ENCODE measurements at regions not wholly inside any gene's neighbourhood (a gene's known extent, or its start where the extent isn't known, plus 50 kb on each side); places are given as distances from the start of the nearest gene placed in this dataset.

DNA sequence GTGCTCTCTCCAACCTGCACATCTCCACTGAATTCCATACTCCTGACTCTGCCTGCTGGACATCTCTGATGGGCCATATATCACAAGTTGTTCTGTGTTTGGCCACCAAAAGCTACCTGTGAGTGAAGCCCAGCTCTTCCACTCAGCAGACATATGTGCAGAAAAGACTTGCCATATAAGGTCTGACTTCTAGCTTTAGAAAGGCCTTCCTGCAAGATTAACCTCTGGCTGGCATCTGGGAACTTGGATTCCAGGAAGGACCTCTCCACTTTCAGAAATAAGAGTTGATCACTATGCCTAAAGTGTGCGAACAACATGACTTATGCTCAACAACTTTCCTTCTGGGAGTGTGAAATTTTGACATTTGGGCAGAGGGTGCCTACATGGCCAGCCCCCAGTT is 113.7 kb downstream of the TNFAIP3 start:
- DNase-seq (ENCODE audit: extremely low spot score) = no peak
- ChIA-PET CTCF (interaction anchor here (0.9 to 2.9 kb wide), 9 partner anchors 8 to 276 kb away, joined by 3 to 13 read pairs (median 5); no protein-coding TSS in a partner anchor), POLR2A (no interaction called here)
- TF ChIP-seq, protein P1, sequence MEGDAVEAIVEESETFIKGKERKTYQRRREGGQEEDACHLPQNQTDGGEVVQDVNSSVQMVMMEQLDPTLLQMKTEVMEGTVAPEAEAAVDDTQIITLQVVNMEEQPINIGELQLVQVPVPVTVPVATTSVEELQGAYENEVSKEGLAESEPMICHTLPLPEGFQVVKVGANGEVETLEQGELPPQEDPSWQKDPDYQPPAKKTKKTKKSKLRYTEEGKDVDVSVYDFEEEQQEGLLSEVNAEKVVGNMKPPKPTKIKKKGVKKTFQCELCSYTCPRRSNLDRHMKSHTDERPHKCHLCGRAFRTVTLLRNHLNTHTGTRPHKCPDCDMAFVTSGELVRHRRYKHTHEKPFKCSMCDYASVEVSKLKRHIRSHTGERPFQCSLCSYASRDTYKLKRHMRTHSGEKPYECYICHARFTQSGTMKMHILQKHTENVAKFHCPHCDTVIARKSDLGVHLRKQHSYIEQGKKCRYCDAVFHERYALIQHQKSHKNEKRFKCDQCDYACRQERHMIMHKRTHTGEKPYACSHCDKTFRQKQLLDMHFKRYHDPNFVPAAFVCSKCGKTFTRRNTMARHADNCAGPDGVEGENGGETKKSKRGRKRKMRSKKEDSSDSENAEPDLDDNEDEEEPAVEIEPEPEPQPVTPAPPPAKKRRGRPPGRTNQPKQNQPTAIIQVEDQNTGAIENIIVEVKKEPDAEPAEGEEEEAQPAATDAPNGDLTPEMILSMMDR (IDR thresholded peaks at IDR 0.05; ENCODE audit: control extremely low read depth, extremely low read depth, low read depth, missing control alignments) = no peak

- no peak for DNase-seq (ENCODE audit: extremely low spot score)
- POLR2A ChIA-PET = no interaction called here
- CTCF ChIA-PET = interaction anchor here (0.8 to 2.9 kb wide), 6 partner anchors 11 to 277 kb away, joined by 3 to 13 read pairs (median 4); no protein-coding TSS in a partner anchor
- TF ChIP-seq, protein P1 (IDR thresholded peaks at IDR 0.05; ENCODE audit: control extremely low read depth, extremely low read depth, low read depth, missing control alignments) = no peak
These were observed 114.7 kb downstream of the TNFAIP3 start for GRCh38 chr6:137981758-137982157.

DNA sequence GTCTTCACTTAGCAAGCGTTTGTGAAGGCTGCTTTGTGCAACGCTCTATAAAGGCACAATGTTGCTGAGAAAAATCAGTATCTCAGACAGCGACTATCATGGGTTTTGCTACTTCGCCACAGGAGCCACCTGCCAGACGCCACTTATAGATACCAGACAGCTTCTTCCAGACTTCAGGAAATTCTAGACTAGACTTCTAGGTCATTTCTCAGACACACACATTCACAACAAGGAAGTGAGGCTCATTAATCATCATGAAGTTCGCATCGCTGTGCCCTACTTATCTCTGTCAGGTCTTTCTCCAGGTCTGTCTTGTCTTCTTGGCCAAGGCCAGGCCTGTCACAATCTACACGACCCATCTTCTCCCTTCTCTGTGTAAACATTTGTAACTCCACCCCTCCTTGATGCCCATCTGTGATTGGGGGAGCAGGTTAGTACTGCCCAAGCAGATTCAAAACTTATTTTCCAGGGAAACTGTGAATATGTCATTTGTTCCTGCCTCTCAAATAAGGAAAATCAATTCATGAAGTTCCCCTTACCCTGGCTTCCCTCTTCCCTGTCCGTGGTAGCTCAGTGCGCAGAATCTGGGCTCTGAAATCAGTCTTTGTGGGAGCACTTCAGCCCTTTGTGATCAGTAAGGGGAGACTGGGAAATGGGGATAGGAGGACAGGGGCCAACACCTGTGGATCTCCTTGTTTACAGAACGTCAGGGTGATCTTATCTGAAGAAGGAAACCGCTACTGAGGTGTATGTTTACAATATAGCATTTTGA is 115.5 kb downstream of the TNFAIP3 start:
- TF ChIP-seq, protein P1 (IDR thresholded peaks at IDR 0.05; ENCODE audit: control extremely low read depth, extremely low read depth, low read depth, missing control alignments) = no peak
- no peak for DNase-seq (ENCODE audit: extremely low spot score)
- ChIA-PET CTCF (interaction anchor here (1.4 kb wide), 1 partner anchor 38 kb away, joined by 5 read pairs; no protein-coding TSS in a partner anchor), POLR2A (no interaction called here)

GRCh38 chr6:137983269-137983668 is 116.2 kb downstream of the TNFAIP3 start:
- CTCF ChIA-PET = no interaction called here
- no peak for DNase-seq (ENCODE audit: extremely low spot score)

GRCh38 chr6:137989664-137990063 is 117.6 kb downstream of the PERP start:
- DNase-seq (ENCODE audit: extremely low spot score) = no peak
- POLR2A ChIA-PET = no interaction called here
- TF ChIP-seq, protein P1 (IDR thresholded peaks at IDR 0.05; ENCODE audit: control extremely low read depth, extremely low read depth, low read depth, missing control alignments) = no peak
- CTCF ChIA-PET = interaction anchor here (1.2 to 4.5 kb wide), 6 partner anchors 10 to 45 kb away, joined by 3 to 28 read pairs (median 5); no protein-coding TSS in a partner anchor

More at GRCh38 chr6:137983269-137983668, 116.2 kb downstream of the TNFAIP3 start:
- TF ChIP-seq, protein P1 (IDR thresholded peaks at IDR 0.05; ENCODE audit: control extremely low read depth, extremely low read depth, low read depth, missing control alignments) = no peak
- POLR2A ChIA-PET = no interaction called here

DNA sequence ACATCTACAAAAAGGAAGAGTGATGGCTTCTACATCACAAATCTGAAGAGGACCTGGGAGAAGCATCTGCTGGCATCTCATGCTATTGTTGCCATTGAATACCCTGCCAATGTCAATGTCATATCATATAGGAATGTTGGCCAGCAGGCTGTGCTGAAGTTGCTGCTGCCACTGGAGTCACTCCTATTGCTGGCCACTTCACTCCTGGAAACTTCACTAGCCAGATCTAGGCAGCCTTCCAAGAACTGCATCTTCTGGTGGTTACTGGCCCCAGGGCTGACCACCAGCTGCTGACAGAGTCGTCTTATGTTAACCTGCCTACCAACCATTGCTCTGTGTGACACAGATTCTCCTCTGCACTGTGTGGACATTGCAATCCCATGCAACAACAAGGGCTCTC is 111.8 kb downstream of the PERP start:
- DNase-seq (ENCODE audit: extremely low spot score) = no peak
- ChIA-PET POLR2A (no interaction called here), CTCF (interaction anchor here (2.2 kb wide), 1 partner anchor 12 kb away, joined by 11 read pairs; no protein-coding TSS in a partner anchor)
- TF ChIP-seq, protein P1 (IDR thresholded peaks at IDR 0.05; ENCODE audit: control extremely low read depth, extremely low read depth, low read depth, missing control alignments) = no peak
